IMR-90 (cell line): ENCODE measurements at regions not wholly inside any gene's neighbourhood (a gene's known extent, or its start where the extent isn't known, plus 50 kb on each side); places are given as distances from the start of the nearest gene placed in this dataset.
"Not testable (repeated sequence)": the region's sequence is repeated elsewhere in the genome, so short reads cannot be mapped to it uniquely, and the experiment has no call there.

Source experiments
- ATAC-seq: fragments of 200-7000 bp; cut with Tn5 transposase; 2 replicates; pipeline ENCODE4 v1.9.1; 2020; ENCODE audit warnings: low read depth, mild to moderate bottlenecking, moderate library complexity
- BruUV-seq: library from RNA; stranded (reverse); fragments of 400-500 nt; replicated peaks from 2 replicates; lab custom pipeline; 2021; lab: Mats Ljungman, UMichigan
- CTCF ChIA-PET: fragments of 300-600 bp; formaldehyde crosslinking; extraction: SDS; loops from one replicate; lab custom pipeline; 2021; ENCODE audit warnings: antibody characterized with exemption; lab: Yijun Ruan, JAX
- POLR2A ChIA-PET: fragments of 300-600 bp; sonication (Branson Sonifier 250); formaldehyde crosslinking; loops from one replicate; lab custom pipeline; 2022; ENCODE audit warnings: antibody characterized with exemption; ENCODE audit not compliant: unreplicated experiment; lab: Charles Lee
- DNase-seq: peaks from one replicate; pipeline ENCODE4 v3.0.0; 2013
- H2AFZ ChIP-seq: replicated peaks from 2 replicates; pipeline ENCODE3; 2013; ENCODE audit warnings: low read length, mild to moderate bottlenecking; ENCODE audit not compliant: poor library complexity
- H2AK5ac ChIP-seq: 2 replicates; pipeline ENCODE4 v1.6.1; 2013; ENCODE audit warnings: low read depth, low read length, inconsistent platforms
- H2AK9ac ChIP-seq: replicated peaks from 2 replicates; pipeline ENCODE3; 2013; ENCODE audit warnings: mild to moderate bottlenecking, low read depth, low read length, moderate library complexity; ENCODE audit not compliant: poor library complexity
- H2BK120ac ChIP-seq: 2 replicates; pipeline ENCODE4 v1.6.1; 2013; ENCODE audit warnings: low read depth, low read length, inconsistent platforms
- H2BK15ac ChIP-seq: 3 replicates; pipeline ENCODE4 v1.6.1; 2013; ENCODE audit warnings: low read depth, low read length, inconsistent platforms
- H2BK20ac ChIP-seq: 2 replicates; pipeline ENCODE4 v1.6.1; 2013; ENCODE audit warnings: low read depth, mild to moderate bottlenecking, inconsistent platforms, low read length, moderate library complexity
- H2BK5ac ChIP-seq: 2 replicates; pipeline ENCODE4 v1.6.1; 2013; ENCODE audit warnings: mild to moderate bottlenecking, low read depth, low read length, inconsistent platforms; ENCODE audit not compliant: poor library complexity, severe bottlenecking
- H3K14ac ChIP-seq: replicated peaks from 2 replicates; pipeline ENCODE4 v1.6.1; 2013; ENCODE audit warnings: low read depth, low read length, inconsistent platforms
- H3K18ac ChIP-seq: 2 replicates; pipeline ENCODE4 v1.6.1; 2013; ENCODE audit warnings: low read depth, low read length, control low read depth
- H3K23ac ChIP-seq: 2 replicates; pipeline ENCODE4 v1.6.1; 2013; ENCODE audit warnings: low read depth, low read length, inconsistent platforms
- H3K27ac ChIP-seq: 2 replicates; pipeline ENCODE4 v1.5.1; 2013; ENCODE audit warnings: mild to moderate bottlenecking, control low read depth, low read length; ENCODE audit not compliant: insufficient read depth
- H3K27me3 ChIP-seq: 2 replicates; pipeline ENCODE4 v1.6.1; 2013; ENCODE audit warnings: low read length; ENCODE audit not compliant: control insufficient read depth, insufficient read depth
- H3K36me3 ChIP-seq: 2 replicates; pipeline ENCODE4 v1.6.1; 2013; ENCODE audit warnings: low read length, mixed read lengths; ENCODE audit not compliant: control insufficient read depth, insufficient read depth
- H3K4ac ChIP-seq: 2 replicates; pipeline ENCODE4 v1.6.1; 2013; ENCODE audit warnings: low read depth, low read length, inconsistent platforms
- H3K4me1 ChIP-seq: 2 replicates; pipeline ENCODE4 v1.6.1; 2013; ENCODE audit warnings: low read length, mixed read lengths; ENCODE audit not compliant: control insufficient read depth, insufficient read depth
- H3K4me2 ChIP-seq: 2 replicates; pipeline ENCODE4 v1.6.1; 2013; ENCODE audit warnings: low read depth, mild to moderate bottlenecking, control low read depth, low read length, moderate library complexity
- H3K4me3 ChIP-seq: 2 replicates; pipeline ENCODE4 v1.5.1; 2013; ENCODE audit warnings: low read depth, mild to moderate bottlenecking, control low read depth, low read length, moderate library complexity; ENCODE audit not compliant: insufficient read depth
- H3K56ac ChIP-seq: 2 replicates; pipeline ENCODE4 v1.6.1; 2013; ENCODE audit warnings: low read length, inconsistent platforms; ENCODE audit not compliant: insufficient read depth; ENCODE audit errors: extremely low read depth
- H3K79me1 ChIP-seq, 2 experiments: 2 replicates each; pipeline ENCODE4 v1.6.1; 2013; ENCODE audit warnings: low read length in 2 of 2, inconsistent platforms in 1 of 2, low read depth in 1 of 2
- H3K9ac ChIP-seq: 2 replicates; pipeline ENCODE4 v1.6.1; 2013; ENCODE audit warnings: low read depth, low read length, control low read depth
- H3K9me1 ChIP-seq: 2 replicates; pipeline ENCODE4 v1.6.1; 2013; ENCODE audit warnings: low read length, inconsistent platforms; ENCODE audit not compliant: insufficient read depth
- H3K9me3 ChIP-seq: 2 replicates; pipeline ENCODE4 v1.6.1; 2013; ENCODE audit warnings: low read length; ENCODE audit not compliant: control insufficient read depth, insufficient read depth
- H4K20me1 ChIP-seq: 2 replicates; pipeline ENCODE4 v1.6.1; 2013; ENCODE audit warnings: low read length, inconsistent platforms; ENCODE audit not compliant: insufficient read depth
- H4K5ac ChIP-seq: 2 replicates; pipeline ENCODE4 v1.6.1; 2013; ENCODE audit warnings: mild to moderate bottlenecking, low read depth, low read length, control low read depth
- H4K8ac ChIP-seq, 2 experiments: 2 replicates each; pipeline ENCODE4 v1.6.1; 2013; ENCODE audit warnings: low read depth in 2 of 2, low read length in 2 of 2, control low read depth in 1 of 2, inconsistent platforms in 1 of 2
- H4K91ac ChIP-seq: 2 replicates; pipeline ENCODE4 v1.6.1; 2013; ENCODE audit warnings: low read depth, low read length, inconsistent platforms; ENCODE audit not compliant: insufficient read depth
- WGBS, 2 experiments: methylation state at CpG; one replicate each; pipeline versions ENCODE4 v1.1.5 to v1.1.7; 2013; ENCODE audit warnings: missing lambda C conversion rate in 2 of 2; ENCODE audit not compliant: insufficient read length in 1 of 2; ENCODE audit errors: extremely low coverage in 2 of 2; 5-methylcytosine and 5-hydroxymethylcytosine counted together
- dilution Hi-C: fragments of 300-500 bp; cut with HindIII; formaldehyde crosslinking; loops from one replicate; pipeline ENCODE4 v1.14.3; 2018; ENCODE audit warnings: low sequenced_read_pairs; ENCODE audit not compliant: unreplicated experiment
- in situ Hi-C: fragments of 300-500 bp; cut with MboI; formaldehyde crosslinking; loops from 3 replicates; pipeline ENCODE4 v1.14.3; 2019; ENCODE audit warnings: low sequenced_read_pairs, inconsistent platforms, mixed read lengths
- intact Hi-C: fragments of 100-400 bp; cut with micrococcal nuclease; formaldehyde crosslinking; loops from 2 replicates; pipeline ENCODE4 v1.10.0; 2022

GRCh38 chr5:85431726-85432125 is 1047.0 kb upstream of the EDIL3 start:
- in situ Hi-C loops, H2BK15ac ChIP-seq, BruUV-seq, H3K36me3 ChIP-seq, DNase-seq, H2AK5ac ChIP-seq, H3K23ac ChIP-seq, H3K4ac ChIP-seq, H2AK9ac ChIP-seq, H3K14ac ChIP-seq, H3K27me3 ChIP-seq, H2AFZ ChIP-seq, H3K27ac ChIP-seq, H3K79me1 ChIP-seq, dilution Hi-C loops, H2BK5ac ChIP-seq, H4K8ac ChIP-seq, H4K5ac ChIP-seq, H2BK120ac ChIP-seq, H3K18ac ChIP-seq, H3K4me2 ChIP-seq, H3K4me1 ChIP-seq, H3K9me3 ChIP-seq, H3K56ac ChIP-seq, CTCF ChIA-PET, H3K4me3 ChIP-seq, H4K20me1 ChIP-seq, H2BK20ac ChIP-seq, intact Hi-C loops, H3K9ac ChIP-seq, ATAC-seq, H3K9me1 ChIP-seq, H4K91ac ChIP-seq, POLR2A ChIA-PET: not testable (repeated sequence)
- 43% methylated on average over 5 of the region's 7 CpGs; no CpG with 5 or more reads in 1 of the 2 experiments for WGBS, 2 experiments
